Neural cell (in vitro differentiated cells): ENCODE measurements at regions not wholly inside any gene's neighbourhood (a gene's known extent, or its start where the extent isn't known, plus 50 kb on each side); places are given as distances from the start of the nearest gene placed in this dataset.

ENCODE experiments used
- H2AFZ ChIP-seq: fragments of 200-600, 300-800 bp; sonication (generic), shearing (Covaris generic); 2 replicates; pipeline ENCODE4 v1.6.0; 2014; ENCODE audit warnings: low read depth, mild to moderate bottlenecking, antibody characterized with exemption, low read length, moderate library complexity
- H3F3A ChIP-seq: fragments of 200-600 bp; shearing (Covaris generic); 2 replicates; pipeline ENCODE4 v1.6.1; 2016; ENCODE audit warnings: mild to moderate bottlenecking, moderate library complexity, mixed read lengths, antibody characterized with exemption, low read length; ENCODE audit not compliant: insufficient read depth, poor library complexity, severe bottlenecking
- H3K27ac ChIP-seq: fragments of 200-600, 300-800 bp; sonication (generic), shearing (Covaris generic); 2 replicates; pipeline ENCODE4 v1.5.1; 2014; ENCODE audit warnings: mild to moderate bottlenecking, low read length, moderate library complexity
- H3K27me3 ChIP-seq: fragments of 300-800, 200-600 bp; sonication (generic), shearing (Covaris generic); 2 replicates; pipeline ENCODE4 v1.6.0; 2014; ENCODE audit warnings: mild to moderate bottlenecking, low read depth, low read length, moderate library complexity; ENCODE audit not compliant: insufficient read depth
- H3K36me3 ChIP-seq: fragments of 300-800, 200-600 bp; sonication (generic), shearing (Covaris generic); 2 replicates; pipeline ENCODE4 v1.5.1; 2014; ENCODE audit warnings: mild to moderate bottlenecking, antibody characterized with exemption, low read length, moderate library complexity; ENCODE audit not compliant: insufficient read depth
- H3K4me2 ChIP-seq: fragments of 300-800, 200-600 bp; sonication (generic), shearing (Covaris generic); 2 replicates; pipeline ENCODE4 v1.6.0; 2014; ENCODE audit warnings: mild to moderate bottlenecking, low read length
- H3K4me3 ChIP-seq: fragments of 300-800, 200-600 bp; sonication (generic), shearing (Covaris generic); 2 replicates; pipeline ENCODE4 v1.5.1; 2014; ENCODE audit warnings: mild to moderate bottlenecking, low read length, moderate library complexity
- H3K79me2 ChIP-seq: fragments of 200-600 bp; shearing (Covaris generic); replicated peaks from 2 replicates; pipeline ENCODE4 v1.6.0; 2014; ENCODE audit warnings: mild to moderate bottlenecking, low read length, moderate library complexity; ENCODE audit not compliant: insufficient read depth
- H3K9ac ChIP-seq: fragments of 300-800, 200-600 bp; sonication (generic), shearing (Covaris generic); 2 replicates; pipeline ENCODE4 v1.6.1; 2016; ENCODE audit warnings: mild to moderate bottlenecking, low read length, mixed read lengths
- H3K9me2 ChIP-seq: fragments of 200-600 bp; shearing (Covaris generic); 2 replicates; pipeline ENCODE4 v1.6.1; 2016; ENCODE audit warnings: mild to moderate bottlenecking, low read length, mixed read lengths; ENCODE audit not compliant: insufficient read depth
- H3K9me3 ChIP-seq: fragments of 200-600, 300-800 bp; sonication (generic), shearing (Covaris generic); 2 replicates; pipeline ENCODE4 v1.6.1; 2016; ENCODE audit warnings: mild to moderate bottlenecking, mixed run types, low read length, moderate library complexity, mixed read lengths
- H4K20me1 ChIP-seq: fragments of 200-600 bp; shearing (Covaris generic); 2 replicates; pipeline ENCODE4 v1.6.1; 2016; ENCODE audit warnings: mild to moderate bottlenecking, mixed run types; ENCODE audit not compliant: insufficient read depth
- CTCF ChIP-seq: fragments of 450-650 bp; IDR thresholded peaks from 2 replicates; pipeline ENCODE4 v1.5.1; 2014; ENCODE audit warnings: antibody characterized with exemption, mild to moderate bottlenecking, moderate library complexity; ENCODE audit not compliant: poor library complexity, severe bottlenecking
- EP300 ChIP-seq: fragments of 450-650 bp; conservative IDR thresholded peaks from 2 replicates; pipeline ENCODE4 v1.6.1; 2014; ENCODE audit warnings: antibody characterized with exemption, mild to moderate bottlenecking, moderate library complexity; ENCODE audit not compliant: poor library complexity, severe bottlenecking
- EZH2 ChIP-seq: fragments of 200-600, 300-800 bp; shearing (Covaris generic), sonication (generic); IDR thresholded peaks from 2 replicates; pipeline ENCODE4 v1.6.1; 2014; ENCODE audit warnings: antibody characterized with exemption, low read length, borderline replicate concordance, mild to moderate bottlenecking; ENCODE audit not compliant: insufficient read depth, poor library complexity, severe bottlenecking
- MXI1 ChIP-seq: fragments of 450-650 bp; conservative IDR thresholded peaks from 2 replicates; pipeline ENCODE4 v1.6.1; 2014; ENCODE audit warnings: antibody characterized with exemption, mild to moderate bottlenecking; ENCODE audit not compliant: poor library complexity, severe bottlenecking
- POLR2AphosphoS5 ChIP-seq: IDR thresholded peaks from 2 replicates; pipeline ENCODE4 v1.6.1; 2012
- RAD21 ChIP-seq: fragments of 450-650 bp; conservative IDR thresholded peaks from 2 replicates; pipeline ENCODE4 v1.6.1; 2014; ENCODE audit warnings: antibody characterized with exemption, mild to moderate bottlenecking, moderate library complexity
- SMC3 ChIP-seq: fragments of 450-650 bp; conservative IDR thresholded peaks from 2 replicates; pipeline ENCODE4 v1.6.1; 2014; ENCODE audit warnings: antibody characterized with exemption, mild to moderate bottlenecking, moderate library complexity; ENCODE audit not compliant: poor library complexity
- TAF1 ChIP-seq: IDR thresholded peaks from 2 replicates; pipeline ENCODE4 v1.6.1; 2012; ENCODE audit warnings: low read depth
- TF ChIP-seq, protein P1 (sequence below): IDR thresholded peaks from 2 replicates; pipeline ENCODE4 v1.6.1; 2012; ENCODE audit warnings: borderline replicate concordance

DNA sequence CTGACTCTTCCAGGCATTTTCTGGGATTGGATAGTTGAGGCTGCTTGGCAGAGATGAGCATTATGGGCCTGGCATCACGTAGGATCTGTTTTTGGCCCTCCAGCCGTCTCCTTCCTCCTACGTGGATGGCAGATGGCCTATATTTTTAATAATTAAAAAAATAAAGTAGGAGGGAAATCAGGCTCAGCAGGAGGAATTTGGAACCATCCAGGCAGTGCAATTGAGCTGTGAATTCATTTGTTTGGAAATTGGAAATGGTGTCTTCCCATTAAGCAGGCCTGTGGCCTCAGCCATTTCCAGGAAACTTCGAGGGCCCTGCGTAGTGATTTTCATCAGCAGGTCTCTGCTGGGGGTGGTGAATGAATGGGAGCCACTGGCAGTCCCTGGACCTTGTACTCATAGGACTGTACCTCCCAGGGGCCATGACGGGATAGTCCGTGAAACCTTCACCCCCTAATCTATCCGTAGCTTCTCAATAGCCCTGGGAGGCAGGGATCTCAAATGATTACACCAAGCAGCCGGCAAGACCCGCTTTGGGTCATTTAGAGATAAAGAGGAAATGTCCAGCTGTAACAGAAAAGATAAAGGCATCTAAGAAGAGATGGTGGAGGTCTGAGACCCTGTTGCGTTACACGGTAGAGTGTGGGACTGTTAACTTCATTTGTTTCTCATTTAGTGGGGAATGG is 73.1 kb upstream of the TNP1 start:
- H3K9ac ChIP-seq: no peak overlapping the region
- H3K9me2 ChIP-seq: no peaks in the 10 kb centered on the region
- no peak overlapping the region for H3K27ac ChIP-seq
- H3K79me2 ChIP-seq: no peaks in the 10 kb centered on the region
- no peak for TF ChIP-seq MXI1
- no peak for TF ChIP-seq POLR2AphosphoS5
- TF ChIP-seq EZH2: no peak
- TF ChIP-seq TAF1: no peak
- no peak for TF ChIP-seq RAD21
- no peak for TF ChIP-seq EP300
- no peak for TF ChIP-seq SMC3
- TF ChIP-seq, protein P1, sequence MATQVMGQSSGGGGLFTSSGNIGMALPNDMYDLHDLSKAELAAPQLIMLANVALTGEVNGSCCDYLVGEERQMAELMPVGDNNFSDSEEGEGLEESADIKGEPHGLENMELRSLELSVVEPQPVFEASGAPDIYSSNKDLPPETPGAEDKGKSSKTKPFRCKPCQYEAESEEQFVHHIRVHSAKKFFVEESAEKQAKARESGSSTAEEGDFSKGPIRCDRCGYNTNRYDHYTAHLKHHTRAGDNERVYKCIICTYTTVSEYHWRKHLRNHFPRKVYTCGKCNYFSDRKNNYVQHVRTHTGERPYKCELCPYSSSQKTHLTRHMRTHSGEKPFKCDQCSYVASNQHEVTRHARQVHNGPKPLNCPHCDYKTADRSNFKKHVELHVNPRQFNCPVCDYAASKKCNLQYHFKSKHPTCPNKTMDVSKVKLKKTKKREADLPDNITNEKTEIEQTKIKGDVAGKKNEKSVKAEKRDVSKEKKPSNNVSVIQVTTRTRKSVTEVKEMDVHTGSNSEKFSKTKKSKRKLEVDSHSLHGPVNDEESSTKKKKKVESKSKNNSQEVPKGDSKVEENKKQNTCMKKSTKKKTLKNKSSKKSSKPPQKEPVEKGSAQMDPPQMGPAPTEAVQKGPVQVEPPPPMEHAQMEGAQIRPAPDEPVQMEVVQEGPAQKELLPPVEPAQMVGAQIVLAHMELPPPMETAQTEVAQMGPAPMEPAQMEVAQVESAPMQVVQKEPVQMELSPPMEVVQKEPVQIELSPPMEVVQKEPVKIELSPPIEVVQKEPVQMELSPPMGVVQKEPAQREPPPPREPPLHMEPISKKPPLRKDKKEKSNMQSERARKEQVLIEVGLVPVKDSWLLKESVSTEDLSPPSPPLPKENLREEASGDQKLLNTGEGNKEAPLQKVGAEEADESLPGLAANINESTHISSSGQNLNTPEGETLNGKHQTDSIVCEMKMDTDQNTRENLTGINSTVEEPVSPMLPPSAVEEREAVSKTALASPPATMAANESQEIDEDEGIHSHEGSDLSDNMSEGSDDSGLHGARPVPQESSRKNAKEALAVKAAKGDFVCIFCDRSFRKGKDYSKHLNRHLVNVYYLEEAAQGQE: no peak
- TF ChIP-seq CTCF: no peak
- no peaks in the 10 kb centered on the region for H3F3A ChIP-seq
- H3K4me2 ChIP-seq: no peak overlapping the region
- H3K27me3 ChIP-seq: no peaks in the 10 kb centered on the region
- H3K4me3 ChIP-seq: no peak overlapping the region
- H2AFZ ChIP-seq: no peak overlapping the region
- H3K9me3 ChIP-seq: no peaks in the 10 kb centered on the region
- no peaks in the 10 kb centered on the region for H4K20me1 ChIP-seq
- H3K36me3 ChIP-seq: no peaks in the 10 kb centered on the region

- no peaks in the 10 kb centered on the region for H3K36me3 ChIP-seq
- no peaks in the 10 kb centered on the region for H3K9me3 ChIP-seq
- no peaks in the 10 kb centered on the region for H4K20me1 ChIP-seq
- H3K27ac ChIP-seq: no peak overlapping the region
- no peaks in the 10 kb centered on the region for H3K27me3 ChIP-seq
- H3K4me3 ChIP-seq: no peak overlapping the region
- no peaks in the 10 kb centered on the region for H3F3A ChIP-seq
- H3K9me2 ChIP-seq: no peaks in the 10 kb centered on the region
- TF ChIP-seq, protein P1: no peak
- TF ChIP-seq POLR2AphosphoS5 (no peak), TAF1 (no peak), EP300 (no peak), EZH2 (no peak), MXI1 (no peak), RAD21 (no peak), SMC3 (no peak), CTCF (no peak)
- H3K4me2 ChIP-seq: no peak overlapping the region
- H3K9ac ChIP-seq: no peak overlapping the region
- H3K79me2 ChIP-seq: no peaks in the 10 kb centered on the region
- no peak overlapping the region for H2AFZ ChIP-seq
Measured at GRCh38 chr2:216932113-216932862, 72.4 kb upstream of the TNP1 start.
